PC-3 (cell line): ENCODE measurements at regions not wholly inside any gene's neighbourhood (a gene's known extent, or its start where the extent isn't known, plus 50 kb on each side); places are given as distances from the start of the nearest gene placed in this dataset.

Experiments
- CTCF ChIP-seq: fragments of 300-600 bp; sonication (generic); conservative IDR thresholded peaks from 2 replicates; pipeline ENCODE4 v1.5.1; 2017; ENCODE audit warnings: antibody characterized with exemption, low read depth, mild to moderate bottlenecking, low read length
- EZH2 ChIP-seq: fragments of 300-600 bp; sonication (generic); IDR thresholded peaks from one replicate; pipeline ENCODE4 v1.6.1; 2017; ENCODE audit warnings: antibody characterized with exemption, mild to moderate bottlenecking, low read length; ENCODE audit not compliant: unreplicated experiment
- EZH2phosphoT487 ChIP-seq: fragments of 300-600 bp; sonication (generic); IDR thresholded peaks from 2 replicates; pipeline ENCODE4 v1.6.1; 2018; ENCODE audit warnings: mild to moderate bottlenecking, antibody characterized with exemption, low read length, borderline replicate concordance

GRCh38 chr12:86613311-86613710 lies 357.1 kb upstream of the MGAT4C start:
- TF ChIP-seq CTCF (no peak), EZH2 (no peak), EZH2phosphoT487 (no peak)
